Endodermal cell (in vitro differentiated cells): ENCODE measurements at regions not wholly inside any gene's neighbourhood (a gene's known extent, or its start where the extent isn't known, plus 50 kb on each side); places are given as distances from the start of the nearest gene placed in this dataset.
"Not testable (repeated sequence)": the region's sequence is repeated elsewhere in the genome, so short reads cannot be mapped to it uniquely, and the experiment has no call there.

Experiments used
- DNase-seq: peaks from one replicate; pipeline ENCODE4 v3.0.0-alpha.2; 2017
- H3K27ac ChIP-seq: 2 replicates; pipeline ENCODE4 v1.5.1; 2013; ENCODE audit warnings: mild to moderate bottlenecking, low read depth, low read length, moderate library complexity
- H3K27me3 ChIP-seq: 2 replicates; pipeline ENCODE4 v1.6.1; 2013; ENCODE audit warnings: mild to moderate bottlenecking, low read length, moderate library complexity; ENCODE audit not compliant: insufficient read depth, control insufficient read depth, poor library complexity, severe bottlenecking
- H3K36me3 ChIP-seq: 2 replicates; pipeline ENCODE4 v1.7.0; 2013; ENCODE audit warnings: mild to moderate bottlenecking, low read length, moderate library complexity; ENCODE audit not compliant: control insufficient read depth, insufficient read depth
- H3K4me1 ChIP-seq: one replicate; pipeline ENCODE4 v1.7.0; 2013; ENCODE audit warnings: low read length; ENCODE audit not compliant: control insufficient read depth, insufficient read depth
- H3K4me3 ChIP-seq: 2 replicates; pipeline ENCODE4 v1.5.1; 2013; ENCODE audit warnings: mild to moderate bottlenecking, low read length, moderate library complexity
- H3K9ac ChIP-seq: 2 replicates; pipeline ENCODE4 v1.6.1; 2013; ENCODE audit warnings: mild to moderate bottlenecking, low read length, moderate library complexity; ENCODE audit not compliant: poor library complexity, severe bottlenecking; ENCODE audit errors: extremely low read depth
- H3K9me3 ChIP-seq: 2 replicates; pipeline ENCODE4 v1.6.1; 2013; ENCODE audit warnings: mild to moderate bottlenecking, low read length, moderate library complexity; ENCODE audit not compliant: control insufficient read depth
- H3K27ac Mint-ChIP-seq: 2 replicates; pipeline ENCODE4 v1.8.0; 2020; ENCODE audit warnings: mixed read lengths
- H3K27me3 Mint-ChIP-seq: 2 replicates; pipeline ENCODE4 v1.8.0; 2021; ENCODE audit warnings: mild to moderate bottlenecking, mixed read lengths; ENCODE audit not compliant: insufficient read depth
- H3K36me3 Mint-ChIP-seq: 2 replicates; pipeline ENCODE4 v1.8.0; 2020; ENCODE audit warnings: low read depth, mixed read lengths
- H3K4me1 Mint-ChIP-seq: 2 replicates; pipeline ENCODE4 v1.8.0; 2020; ENCODE audit warnings: mixed read lengths
- H3K4me3 Mint-ChIP-seq: 2 replicates; pipeline ENCODE4 v1.8.0; 2020; ENCODE audit warnings: mild to moderate bottlenecking, moderate library complexity, mixed read lengths
- H3K9me3 Mint-ChIP-seq: 2 replicates; pipeline ENCODE4 v1.8.0; 2020; ENCODE audit warnings: mild to moderate bottlenecking, mixed read lengths
- CTCF ChIP-seq: fragments of 200-600 bp; sonication (generic); conservative IDR thresholded peaks from 2 replicates; pipeline ENCODE4 v1.5.0; 2021; ENCODE audit warnings: antibody characterized with exemption, mild to moderate bottlenecking
- WGBS, 2 experiments: methylation state at CpG; one replicate each; pipeline versions ENCODE4 v1.1.5 to v1.1.7; 2013; ENCODE audit warnings: missing lambda C conversion rate in 2 of 2, mixed read lengths in 1 of 2; ENCODE audit not compliant: insufficient coverage in 1 of 2, insufficient read length in 1 of 2; 5-methylcytosine and 5-hydroxymethylcytosine counted together

GRCh38 chr7:68868978-68869377, 729.3 kb upstream of the AUTS2 start:
- TF ChIP-seq CTCF: no peak

GRCh38 chr7:68873616-68874015, 724.7 kb upstream of the AUTS2 start:
- no peak overlapping the region for H3K27ac Mint-ChIP-seq
- no peak overlapping the region for H3K9ac ChIP-seq
- 94 to 100% methylated on average over 3 to 5 of the region's 5 CpGs for WGBS, 2 experiments
- no peaks in the 10 kb centered on the region for H3K4me1 ChIP-seq
- H3K27ac ChIP-seq: no peak overlapping the region
- H3K27me3 Mint-ChIP-seq: no peaks in the 10 kb centered on the region
- TF ChIP-seq CTCF: no peak
- H3K4me3 ChIP-seq: no peak overlapping the region
- peaks cover 23% of the 10 kb centered on the region for H3K4me1 Mint-ChIP-seq
- H3K36me3 Mint-ChIP-seq: peaks cover 7% of the 10 kb centered on the region
- H3K9me3 ChIP-seq: peaks cover 49% of the 10 kb centered on the region
- no peak overlapping the region for H3K4me3 Mint-ChIP-seq
- H3K36me3 ChIP-seq: no peaks in the 10 kb centered on the region
- peaks cover 31% of the 10 kb centered on the region for H3K9me3 Mint-ChIP-seq
- H3K27me3 ChIP-seq: no peaks in the 10 kb centered on the region
- DNase-seq: no peak

More at GRCh38 chr7:68868978-68869377, 729.3 kb upstream of the AUTS2 start:
- peaks cover 47% of the 10 kb centered on the region for H3K9me3 Mint-ChIP-seq
- Histone ChIP-seq H3K27ac (no peak overlapping the region), H3K9ac (no peak overlapping the region), H3K36me3 (no peaks in the 10 kb centered on the region), H3K9me3 (peaks cover 50% of the 10 kb centered on the region), H3K4me1 (no peaks in the 10 kb centered on the region), H3K4me3 (peak overlapping the region; percentile 64), H3K27me3 (no peaks in the 10 kb centered on the region)
- no peak overlapping the region for H3K4me3 Mint-ChIP-seq
- peaks cover 10% of the 10 kb centered on the region for H3K36me3 Mint-ChIP-seq
- H3K27ac Mint-ChIP-seq: no peak overlapping the region
- DNase-seq: no peak
- no peaks in the 10 kb centered on the region for H3K27me3 Mint-ChIP-seq
- 83 to 93% methylated on average over 1 to 6 of the region's 6 CpGs for WGBS, 2 experiments
- peaks cover 29% of the 10 kb centered on the region for H3K4me1 Mint-ChIP-seq

GRCh38 chr7:68875857-68876256, 722.4 kb upstream of the AUTS2 start:
- Histone ChIP-seq H3K27ac (no peak overlapping the region), H3K4me1 (no peaks in the 10 kb centered on the region), H3K27me3 (no peaks in the 10 kb centered on the region), H3K4me3 (peak overlapping the region; percentile 2), H3K36me3 (no peaks in the 10 kb centered on the region), H3K9me3 (peaks cover 27% of the 10 kb centered on the region), H3K9ac (no peak overlapping the region)
- peaks cover 20% of the 10 kb centered on the region for H3K4me1 Mint-ChIP-seq
- H3K9me3 Mint-ChIP-seq: peaks cover 18% of the 10 kb centered on the region
- no peaks in the 10 kb centered on the region for H3K36me3 Mint-ChIP-seq
- H3K4me3 Mint-ChIP-seq: no peak overlapping the region
- 82% methylated on average over 2 of the region's 2 CpGs; no CpG with 5 or more reads in 1 of the 2 experiments for WGBS, 2 experiments
- H3K27ac Mint-ChIP-seq: no peak overlapping the region
- no peak for DNase-seq
- no peak for TF ChIP-seq CTCF
- no peaks in the 10 kb centered on the region for H3K27me3 Mint-ChIP-seq

GRCh38 chr7:68887116-68887515, 711.2 kb upstream of the AUTS2 start:
- not testable (repeated sequence) for H3K9me3 Mint-ChIP-seq

More at GRCh38 chr7:68887116-68887515, 711.2 kb upstream of the AUTS2 start:
- H3K27me3 ChIP-seq, H3K27ac Mint-ChIP-seq, H3K9me3 ChIP-seq, H3K4me3 Mint-ChIP-seq, H3K4me3 ChIP-seq, H3K27me3 Mint-ChIP-seq, H3K27ac ChIP-seq, H3K36me3 Mint-ChIP-seq, DNase-seq, H3K4me1 Mint-ChIP-seq, H3K4me1 ChIP-seq, H3K9ac ChIP-seq, H3K36me3 ChIP-seq: not testable (repeated sequence)
- no CpG with 5 or more reads among the region's 1 CpG for WGBS, 2 experiments
